22Rv1 (cell line): ENCODE measurements at regions not wholly inside any gene's neighbourhood (a gene's known extent, or its start where the extent isn't known, plus 50 kb on each side); places are given as distances from the start of the nearest gene placed in this dataset.

ENCODE experiments used
- H3K27ac ChIP-seq: fragments of 450-650 bp; 2 replicates; pipeline ENCODE4 v1.5.1; 2017
- ZFX ChIP-seq: fragments of 450-650 bp; IDR thresholded peaks from 2 replicates; pipeline ENCODE4 v1.6.1; 2017; ENCODE audit warnings: antibody characterized with exemption, borderline replicate concordance
- TF ChIP-seq, protein P1 (sequence below): fragments of 450-650 bp; IDR thresholded peaks from 2 replicates; pipeline ENCODE4 v1.5.1; 2017; ENCODE audit warnings: mild to moderate bottlenecking

DNA sequence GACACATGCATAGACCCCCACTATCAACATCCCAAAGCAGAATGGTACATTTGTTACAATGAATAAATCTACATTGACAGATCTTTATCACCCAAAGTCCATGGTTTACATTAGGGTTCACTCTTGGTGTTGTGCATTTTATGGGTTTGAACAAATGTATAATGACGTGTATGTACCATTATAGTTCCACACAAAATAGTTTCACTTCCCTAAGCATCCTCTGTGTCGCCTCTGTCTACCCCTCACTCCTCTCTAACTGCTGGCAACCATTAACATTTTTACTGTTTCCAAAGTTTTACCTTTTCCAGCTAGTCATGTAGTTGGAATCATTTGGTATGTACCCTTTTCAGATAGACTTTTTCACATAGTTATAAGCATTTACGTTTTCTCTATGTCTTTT, 69.5 kb upstream of the LMO3 start:
- no peak for TF ChIP-seq ZFX

DNA sequence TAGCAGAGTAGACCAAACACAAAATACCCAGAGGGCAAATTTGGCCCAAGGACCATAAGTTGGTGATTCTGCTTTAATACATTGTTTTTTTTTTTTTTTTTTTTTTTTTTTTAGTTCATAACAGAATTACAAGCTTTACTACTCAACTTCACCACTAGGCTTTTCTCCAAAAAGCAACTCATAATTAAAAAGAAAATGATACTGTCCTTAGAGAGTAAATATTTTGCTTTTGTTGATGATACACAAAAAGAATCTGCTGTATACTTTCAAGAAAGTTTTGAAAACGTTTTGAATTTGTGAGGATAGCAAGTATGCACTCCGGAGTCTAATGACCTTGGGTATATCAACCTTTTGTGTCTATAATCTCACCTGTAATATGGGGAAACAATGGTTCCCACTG, 68.9 kb upstream of the LMO3 start:
- TF ChIP-seq, protein P1, sequence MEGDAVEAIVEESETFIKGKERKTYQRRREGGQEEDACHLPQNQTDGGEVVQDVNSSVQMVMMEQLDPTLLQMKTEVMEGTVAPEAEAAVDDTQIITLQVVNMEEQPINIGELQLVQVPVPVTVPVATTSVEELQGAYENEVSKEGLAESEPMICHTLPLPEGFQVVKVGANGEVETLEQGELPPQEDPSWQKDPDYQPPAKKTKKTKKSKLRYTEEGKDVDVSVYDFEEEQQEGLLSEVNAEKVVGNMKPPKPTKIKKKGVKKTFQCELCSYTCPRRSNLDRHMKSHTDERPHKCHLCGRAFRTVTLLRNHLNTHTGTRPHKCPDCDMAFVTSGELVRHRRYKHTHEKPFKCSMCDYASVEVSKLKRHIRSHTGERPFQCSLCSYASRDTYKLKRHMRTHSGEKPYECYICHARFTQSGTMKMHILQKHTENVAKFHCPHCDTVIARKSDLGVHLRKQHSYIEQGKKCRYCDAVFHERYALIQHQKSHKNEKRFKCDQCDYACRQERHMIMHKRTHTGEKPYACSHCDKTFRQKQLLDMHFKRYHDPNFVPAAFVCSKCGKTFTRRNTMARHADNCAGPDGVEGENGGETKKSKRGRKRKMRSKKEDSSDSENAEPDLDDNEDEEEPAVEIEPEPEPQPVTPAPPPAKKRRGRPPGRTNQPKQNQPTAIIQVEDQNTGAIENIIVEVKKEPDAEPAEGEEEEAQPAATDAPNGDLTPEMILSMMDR: no peak
- TF ChIP-seq ZFX: no peak
- no peak overlapping the region for H3K27ac ChIP-seq

More for the DNA sequence above, 69.5 kb upstream of the LMO3 start:
- H3K27ac ChIP-seq: no peak overlapping the region

DNA sequence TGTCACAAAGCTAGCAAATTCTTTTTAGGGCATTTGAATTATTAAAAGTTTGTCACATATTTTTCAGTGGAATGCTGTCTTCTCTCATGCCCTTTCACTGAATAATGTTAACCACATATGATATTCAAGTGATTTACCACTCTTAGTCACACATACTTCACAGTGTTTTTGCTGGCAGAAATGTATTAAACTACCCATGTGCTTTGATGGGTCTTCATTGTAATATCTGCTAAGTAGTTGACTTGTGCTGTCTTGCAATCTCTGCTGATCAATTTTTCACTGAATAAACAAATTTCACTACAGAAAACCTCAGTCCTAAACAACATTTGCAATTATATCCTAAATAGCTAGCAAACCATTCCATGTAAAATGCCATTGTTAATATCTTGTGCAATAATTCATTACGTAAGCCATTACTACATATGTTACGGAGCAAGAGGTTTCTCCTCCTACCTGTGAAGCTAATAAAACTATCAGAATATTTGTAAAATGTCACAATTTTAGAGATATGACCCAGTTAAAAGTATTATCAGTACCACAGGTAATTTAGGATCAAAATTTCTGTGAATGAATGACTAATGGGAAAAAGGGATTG, 64.6 kb upstream of the LMO3 start:
- TF ChIP-seq ZFX: no peak
- TF ChIP-seq, protein P1: no peak

DNA sequence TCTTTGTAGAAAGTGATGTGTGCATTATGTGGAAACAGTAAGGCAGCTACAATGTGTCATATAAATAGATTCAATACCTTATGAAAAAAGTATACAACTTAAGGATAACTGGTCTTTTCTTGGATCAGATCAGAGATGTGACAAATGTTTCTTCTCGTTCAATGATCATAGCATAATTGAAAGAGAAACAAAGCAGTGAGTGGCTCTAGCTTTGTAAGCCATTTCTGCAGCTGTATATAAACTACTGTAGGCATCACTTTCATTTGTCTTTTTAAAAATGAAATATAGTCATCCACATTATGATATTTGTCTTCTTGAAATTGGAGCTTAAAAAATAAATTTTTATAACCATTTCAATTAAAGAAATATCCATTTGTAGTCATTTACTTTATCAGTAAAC, 63.8 kb upstream of the LMO3 start:
- TF ChIP-seq ZFX: no peak
- TF ChIP-seq, protein P1: no peak
- no peak overlapping the region for H3K27ac ChIP-seq

More for the DNA sequence above, 64.6 kb upstream of the LMO3 start:
- H3K27ac ChIP-seq: no peak overlapping the region

DNA sequence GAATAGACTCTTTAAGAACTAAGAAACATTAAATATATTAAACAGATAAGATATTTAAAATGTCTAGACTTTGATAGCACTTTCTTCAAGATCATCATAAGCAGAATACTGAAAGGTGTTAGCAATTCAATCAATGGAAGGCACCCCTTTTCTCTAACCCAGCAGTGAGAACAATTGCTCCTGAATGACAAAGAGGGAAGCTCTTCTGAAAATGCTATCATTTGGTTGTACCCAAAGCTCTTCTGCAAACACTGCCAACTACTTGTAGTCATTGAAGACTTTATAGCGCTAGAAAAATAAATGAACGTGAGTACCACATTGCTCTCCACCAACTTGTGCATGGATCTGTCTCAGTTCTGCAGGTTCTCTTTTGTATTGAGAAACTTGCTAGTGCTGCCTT, 62.2 kb upstream of the LMO3 start:
- H3K27ac ChIP-seq: no peak overlapping the region
- TF ChIP-seq, protein P1: no peak
- no peak for TF ChIP-seq ZFX

DNA sequence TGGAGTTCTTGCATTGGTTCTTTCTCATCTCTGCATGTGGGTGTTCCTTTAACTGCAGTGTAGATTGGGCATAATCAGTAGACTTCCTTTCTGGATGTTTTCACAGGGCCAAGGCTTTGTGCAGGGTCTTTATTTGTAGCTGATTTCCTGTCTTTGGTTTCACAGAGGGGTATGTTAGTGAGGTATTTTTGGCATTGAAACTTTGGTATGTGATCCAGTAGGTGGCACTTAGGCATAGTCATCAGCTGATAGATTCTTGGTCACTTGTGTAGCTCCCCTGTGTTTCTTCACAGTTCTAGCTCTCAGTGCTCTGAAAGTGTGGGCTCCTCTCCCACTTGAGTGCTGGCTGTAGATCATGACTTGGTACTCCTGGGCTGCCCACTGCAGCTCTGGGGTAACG, 52.7 kb upstream of the LMO3 start:
- no peak overlapping the region for H3K27ac ChIP-seq
- TF ChIP-seq ZFX: no peak
- TF ChIP-seq, protein P1: no peak
